ENCODE measurements at regions not wholly inside any gene's neighbourhood (a gene's known extent, or its start where the extent isn't known, plus 50 kb on each side); places are given as distances from the start of the nearest gene placed in this dataset.

DNA sequence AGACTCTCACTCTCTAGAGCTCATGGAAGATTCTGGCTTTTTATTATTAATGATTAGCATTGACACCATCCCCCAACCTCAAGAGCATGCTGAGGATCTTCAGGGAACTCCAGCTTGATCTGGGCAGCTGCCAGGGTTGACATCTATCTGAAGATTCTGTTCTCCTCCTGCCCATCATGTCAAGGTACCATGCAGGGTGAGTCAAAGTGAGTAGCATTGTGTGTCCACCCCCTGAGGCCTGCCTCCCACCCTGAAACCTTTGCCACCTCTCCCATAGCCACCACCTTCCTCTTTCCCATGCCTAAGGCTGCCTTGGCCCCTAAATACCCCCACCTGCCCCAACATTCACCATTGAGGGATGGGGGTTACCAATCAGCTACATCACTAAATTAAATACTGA, 70.1 kb upstream of the SLCO3A1 start:
- no peak for DNase-seq (ENCODE audit: low read depth in 4 of 4, low spot score in 3 of 4)

DNA sequence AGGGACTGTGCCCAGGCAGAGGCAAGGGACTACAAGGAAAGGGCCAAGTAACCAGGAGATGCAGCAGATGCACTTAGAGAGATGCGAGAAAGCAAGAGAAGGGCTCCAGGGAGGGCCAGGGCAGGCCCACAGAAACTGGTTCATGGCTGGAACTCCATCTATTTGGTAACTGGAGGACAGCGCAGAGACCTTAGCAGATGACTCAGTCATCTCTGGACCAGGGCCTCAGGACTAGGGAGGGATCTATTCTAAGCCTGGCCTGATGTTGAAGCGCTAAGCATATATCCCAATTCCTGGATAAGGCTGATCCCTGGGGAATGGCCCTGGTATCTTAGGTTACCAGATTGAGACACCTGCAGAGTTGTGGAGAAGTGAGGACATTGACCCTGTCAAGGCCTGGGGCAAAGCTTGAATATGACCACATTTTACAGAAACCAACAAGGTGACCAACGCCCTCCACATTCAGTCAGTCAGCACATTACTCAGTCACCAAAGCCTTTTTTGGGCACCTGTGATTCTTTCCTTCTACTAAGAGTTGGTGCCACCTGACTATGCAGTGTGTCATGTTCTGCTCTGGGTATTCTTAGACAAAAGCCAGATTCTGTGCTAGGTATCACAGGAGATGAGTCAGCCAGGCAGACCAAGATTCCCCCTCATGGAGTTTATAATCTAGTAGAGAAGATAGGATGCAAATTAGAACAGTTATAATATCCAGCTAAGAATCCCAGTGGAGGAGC, 68.4 kb upstream of the SLCO3A1 start:
- DNase-seq (ENCODE audit: low read depth in 4 of 4, low spot score in 3 of 4), result no peak

DNA sequence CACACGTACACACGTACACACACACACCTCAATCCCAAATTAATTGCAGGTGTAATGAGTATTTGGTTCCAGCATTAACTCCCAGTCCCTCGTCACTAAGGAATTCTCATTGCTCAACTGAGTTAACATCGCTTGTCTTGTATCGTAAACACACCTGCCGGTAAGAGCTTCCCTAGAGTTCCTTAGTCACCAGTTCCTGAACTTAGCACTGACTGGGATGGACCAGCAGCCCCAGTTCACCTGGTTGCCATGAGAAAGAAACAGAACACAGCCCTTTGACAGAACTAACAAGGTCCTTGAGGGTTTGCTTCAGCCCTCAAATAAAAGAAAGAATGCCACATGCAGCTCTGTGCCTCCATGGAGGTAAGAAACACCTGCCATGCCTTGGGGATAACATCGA, 66.3 kb upstream of the SLCO3A1 start:
- no peak for DNase-seq (ENCODE audit: low read depth in 4 of 4, low spot score in 3 of 4)

DNA sequence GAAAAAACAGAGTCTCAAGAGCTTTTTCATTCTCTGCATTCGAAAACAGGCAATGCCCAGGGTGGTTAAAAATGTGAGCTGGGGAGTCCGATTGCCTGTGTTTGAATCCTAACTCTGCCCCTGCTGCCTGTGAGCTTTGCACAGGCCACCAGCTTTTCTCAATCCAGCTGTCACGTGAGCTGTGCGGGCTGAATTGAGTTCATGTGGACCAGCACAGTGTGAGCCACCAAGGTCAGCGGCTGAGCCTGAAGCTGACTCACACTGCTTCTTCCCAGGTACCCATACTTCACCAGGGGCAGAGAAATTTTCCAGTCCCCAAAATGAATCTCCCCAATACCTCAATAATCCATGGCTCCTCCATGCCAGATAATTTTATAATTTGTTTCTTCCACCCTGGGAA, 64.4 kb upstream of the SLCO3A1 start:
- DNase-seq (ENCODE audit: low read depth in 4 of 4, low spot score in 3 of 4), result no peak

DNA sequence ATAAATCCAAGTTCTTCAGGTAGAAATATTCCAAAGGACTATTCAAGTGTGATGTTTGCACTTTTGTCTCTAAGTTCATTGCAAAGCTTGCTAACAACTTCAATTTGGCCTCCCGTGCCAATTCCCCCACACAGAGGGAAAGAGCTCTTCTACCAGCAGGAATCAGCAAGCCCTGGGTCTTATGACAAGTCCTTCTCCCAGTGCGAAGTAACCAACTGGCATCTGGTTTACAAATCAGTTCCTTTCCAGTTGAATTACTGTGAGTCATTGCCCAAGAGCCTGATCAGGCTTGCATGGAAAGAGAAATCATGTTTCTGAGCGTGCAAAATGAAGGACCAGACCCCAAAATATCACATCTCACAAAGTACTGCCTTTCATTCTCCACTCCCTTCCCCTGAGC, 62.7 kb upstream of the SLCO3A1 start:
- DNase-seq (ENCODE audit: low read depth in 4 of 4, low spot score in 3 of 4), result no peak

DNA sequence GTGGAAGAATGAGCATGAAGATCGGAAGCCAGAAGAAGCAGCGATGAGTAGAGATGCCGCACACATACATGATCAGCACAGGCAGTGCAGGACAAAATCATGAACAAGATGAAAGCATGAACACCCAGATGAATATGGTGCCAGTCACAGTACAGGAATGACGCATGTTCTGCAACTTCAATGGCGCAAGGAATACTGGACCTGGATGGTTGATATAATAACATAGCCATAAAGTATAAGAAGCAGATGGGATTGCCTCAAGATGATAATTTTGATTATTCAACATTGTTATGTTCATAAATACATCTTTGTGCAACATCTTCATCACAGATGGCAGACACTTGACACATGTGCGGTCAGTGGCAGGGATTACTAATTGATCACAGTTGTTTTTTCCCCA, 59.7 kb upstream of the SLCO3A1 start:
- no peak for DNase-seq (ENCODE audit: low read depth in 4 of 4, low spot score in 3 of 4)

DNA sequence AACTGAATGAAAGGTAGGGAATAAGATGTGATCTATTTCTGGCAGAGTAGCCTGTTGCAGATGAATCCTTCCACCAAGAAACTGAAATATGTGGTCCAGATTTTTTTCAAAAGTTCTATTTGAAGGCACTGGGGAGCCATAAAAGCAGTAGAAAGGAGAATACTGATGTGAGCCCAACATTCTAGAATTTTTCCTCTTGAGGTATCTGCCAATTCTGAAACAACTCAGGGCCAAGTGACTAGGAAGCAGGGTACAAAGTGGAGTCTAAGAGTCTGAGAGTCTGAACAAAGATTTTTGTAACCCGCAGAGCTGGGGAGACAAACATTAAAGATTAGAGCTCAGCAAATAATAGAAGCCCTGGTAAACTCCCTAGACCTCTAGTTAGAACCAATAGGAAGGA, 58.3 kb upstream of the SLCO3A1 start:
- DNase-seq (ENCODE audit: low read depth in 4 of 4, low spot score in 3 of 4), result no peak

DNA sequence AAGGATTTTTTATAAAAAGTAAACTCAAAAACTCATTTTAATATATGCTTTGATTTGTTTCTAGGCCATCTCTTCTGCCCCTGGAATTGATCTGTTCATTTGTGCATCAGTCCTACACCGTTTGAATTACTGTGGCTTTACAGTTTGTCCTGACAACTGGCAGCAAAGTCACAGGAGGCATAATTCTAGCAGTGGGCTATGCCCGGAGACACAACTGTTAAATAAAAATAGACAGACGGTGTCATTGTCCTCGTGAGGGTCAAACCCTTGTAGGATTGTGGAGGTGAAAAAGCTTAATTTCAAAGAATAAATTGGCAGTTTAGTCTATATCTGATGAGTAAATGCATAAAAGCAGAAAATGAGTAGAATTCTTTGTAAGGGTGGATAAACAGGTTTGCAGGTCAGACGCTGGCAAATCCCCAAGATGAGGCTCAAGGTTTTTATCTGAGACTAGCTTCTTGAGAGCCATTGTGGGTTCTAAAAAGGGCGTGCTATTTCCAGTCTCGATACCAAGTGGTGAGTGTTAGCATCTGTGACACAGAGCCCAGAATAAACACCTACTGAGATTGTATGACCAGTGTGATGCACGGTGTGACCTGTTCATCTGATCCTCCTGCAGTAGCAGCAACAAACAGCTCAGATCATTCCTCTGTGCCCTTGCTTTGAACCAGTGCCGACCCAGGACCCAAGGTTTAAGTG, 51.5 kb upstream of the SLCO3A1 start:
- DNase-seq (ENCODE audit: low read depth in 4 of 4, low spot score in 3 of 4), result no peak

DNA sequence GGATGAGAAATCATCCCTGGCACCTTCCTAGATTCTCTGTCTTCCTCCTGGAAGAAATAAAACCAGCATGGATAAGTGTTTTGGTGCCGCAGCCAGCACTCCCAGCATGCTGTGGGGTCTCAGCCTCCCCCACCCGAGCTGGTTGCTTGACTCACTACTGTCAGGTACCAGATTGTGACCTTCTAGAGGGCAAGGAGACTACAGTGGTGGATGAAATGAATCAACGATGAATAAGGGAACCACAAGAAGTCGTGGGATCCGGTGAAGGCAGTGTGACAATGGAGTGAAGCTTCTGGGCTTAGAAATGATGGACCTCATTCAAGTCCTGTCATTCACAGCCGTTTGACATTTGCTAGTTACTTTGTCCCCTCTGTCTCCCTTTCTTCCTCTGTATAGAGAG, 50.2 kb upstream of the SLCO3A1 start:
- no peak for DNase-seq (ENCODE audit: low read depth in 4 of 4, low spot score in 3 of 4)

All from right renal pelvis (tissue), 4 donors.